NCI-H524 treated with DMSO at 0.1 percent for 48 hours (cell line): ENCODE measurements at regions not wholly inside any gene's neighbourhood (a gene's known extent, or its start where the extent isn't known, plus 50 kb on each side); places are given as distances from the start of the nearest gene placed in this dataset.
A peak's percentile ranks its signal among the peaks of the same experiment; 100 is the strongest.
"Not testable (repeated sequence)": the region's sequence is repeated elsewhere in the genome, so short reads cannot be mapped to it uniquely, and the experiment has no call there.

Experiments
- DNase-seq: peaks from one replicate; lab custom pipeline; 2025; lab: John Stamatoyannopoulos, UW

GRCh38 chr15:53843869-53844569, 84.6 kb upstream of the WDR72 start:
- DNase-seq, result no peak

- DNase-seq, result no peak
Measured at GRCh38 chr15:53843166-53843565, 83.7 kb upstream of the WDR72 start.

GRCh38 chr15:53841651-53842050, 82.2 kb upstream of the WDR72 start:
- no peak for DNase-seq

GRCh38 chr15:53840681-53841080, 81.2 kb upstream of the WDR72 start:
- DNase-seq, result no peak

- peak; percentile 42 for DNase-seq
Measured at GRCh38 chr15:53837263-53837662, 77.8 kb upstream of the WDR72 start.

- no peak for DNase-seq
Measured at GRCh38 chr15:53836618-53837017, 77.2 kb upstream of the WDR72 start.

- DNase-seq, result no peak
Measured at GRCh38 chr15:53835309-53835708, 75.8 kb upstream of the WDR72 start.

- DNase-seq, result no peak
Measured at GRCh38 chr15:53834214-53834613, 74.8 kb upstream of the WDR72 start.

GRCh38 chr15:53833134-53833624, 73.7 kb upstream of the WDR72 start:
- no peak for DNase-seq

- no peak for DNase-seq
Measured at GRCh38 chr15:53831907-53832770, 72.7 kb upstream of the WDR72 start.

GRCh38 chr15:53830707-53831386, 71.4 kb upstream of the WDR72 start:
- no peak for DNase-seq

- no peak for DNase-seq
Measured at GRCh38 chr15:53829923-53830459, 70.5 kb upstream of the WDR72 start.

- no peak for DNase-seq
Measured at GRCh38 chr15:53829471-53829870, 70.0 kb upstream of the WDR72 start.

GRCh38 chr15:53827355-53827754, 67.9 kb upstream of the WDR72 start:
- DNase-seq, result no peak

- DNase-seq, result no peak
Measured at GRCh38 chr15:53811530-53811929, 52.1 kb upstream of the WDR72 start.

- not testable (repeated sequence) for DNase-seq
Measured at GRCh38 chr15:53810306-53810705, 50.8 kb upstream of the WDR72 start.
